Stimulated activated CD4-positive, alpha-beta T cell treated with anti-CD3 and anti-CD28 coated beads, Interleukin-2, amount 100 ng/mL, for 48 hours (primary cell): ENCODE measurements at regions not wholly inside any gene's neighbourhood (a gene's known extent, or its start where the extent isn't known, plus 50 kb on each side); places are given as distances from the start of the nearest gene placed in this dataset.
"Not testable (repeated sequence)": the region's sequence is repeated elsewhere in the genome, so short reads cannot be mapped to it uniquely, and the experiment has no call there.

Experiments
- DNase-seq, 2 donors: peaks; one replicate each; pipeline ENCODE4 v3.0.0-alpha.2; 2020

- no peak for DNase-seq
Observed at GRCh38 chr6:141562186-141562811, 570.4 kb upstream of the GJE1 start.

GRCh38 chr6:141561154-141561553, 571.6 kb upstream of the GJE1 start:
- DNase-seq = no peak

- no peak for DNase-seq
Observed at GRCh38 chr6:141552463-141552862, 580.3 kb upstream of the GJE1 start.

- DNase-seq = no peak
Observed at GRCh38 chr6:141552031-141552430, 580.7 kb upstream of the GJE1 start.

- no peak for DNase-seq
Observed at GRCh38 chr6:141551318-141551717, 581.4 kb upstream of the GJE1 start.

- no peak for DNase-seq
Observed at GRCh38 chr6:141550471-141550870, 582.3 kb upstream of the GJE1 start.

GRCh38 chr6:141548966-141549365, 583.8 kb upstream of the GJE1 start:
- DNase-seq = no peak

- no peak for DNase-seq
Observed at GRCh38 chr6:141541581-141542324, 591.0 kb upstream of the GJE1 start.

- DNase-seq = no peak
Observed at GRCh38 chr6:141540207-141540606, 592.5 kb upstream of the GJE1 start.

GRCh38 chr6:141539617-141540016, 593.1 kb upstream of the GJE1 start:
- DNase-seq = no peak

- DNase-seq = no peak
Observed at GRCh38 chr6:141532211-141532610, 600.5 kb upstream of the GJE1 start.

GRCh38 chr6:141531040-141531439, 601.7 kb upstream of the GJE1 start:
- no peak for DNase-seq

GRCh38 chr6:141528596-141528995, 604.1 kb upstream of the GJE1 start:
- DNase-seq = no peak

GRCh38 chr6:141526985-141527384, 605.7 kb upstream of the GJE1 start:
- DNase-seq = no peak

- DNase-seq = no peak
Observed at GRCh38 chr6:141521440-141521839, 611.3 kb upstream of the GJE1 start.

GRCh38 chr6:141513830-141514229, 618.9 kb upstream of the GJE1 start:
- no peak for DNase-seq

- DNase-seq = no peak
Observed at GRCh38 chr6:141510803-141511202, 621.9 kb upstream of the GJE1 start.

- DNase-seq = not testable (repeated sequence)
Observed at GRCh38 chr6:141506062-141506461, 626.7 kb upstream of the GJE1 start.

GRCh38 chr6:141504318-141504717, 628.4 kb upstream of the GJE1 start:
- not testable (repeated sequence) for DNase-seq

GRCh38 chr6:141501616-141502015, 631.1 kb upstream of the GJE1 start:
- DNase-seq = no peak

- DNase-seq = no peak
Observed at GRCh38 chr6:141498977-141499376, 633.7 kb upstream of the GJE1 start.

- DNase-seq = no peak
Observed at GRCh38 chr6:141492521-141493284, 640.0 kb upstream of the GJE1 start.

- DNase-seq = no peak
Observed at GRCh38 chr6:141491684-141492083, 641.0 kb upstream of the GJE1 start.

- DNase-seq = no peak
Observed at GRCh38 chr6:141490982-141491381, 641.7 kb upstream of the GJE1 start.
